Uterus (tissue), 2 donors: ENCODE measurements at regions not wholly inside any gene's neighbourhood (a gene's known extent, or its start where the extent isn't known, plus 50 kb on each side); places are given as distances from the start of the nearest gene placed in this dataset.

Experiments used
- POLR2A ChIP-seq, 2 donors: fragments of 450-650 bp; IDR thresholded peaks; one replicate each; pipeline ENCODE4 v1.6.1; 2016; ENCODE audit warnings: antibody characterized with exemption in 2 of 2, mild to moderate bottlenecking in 1 of 2, moderate library complexity in 1 of 2
- TF ChIP-seq, protein P1 (sequence below), 4 experiments: fragments of 200-600 bp in 2 of 4; fragments of 450-650 bp in 2 of 4; sonication (generic) in 2 of 4; IDR thresholded peaks; one replicate each; pipeline ENCODE4 v1.5.1; 2016 to 2019; ENCODE audit warnings: antibody characterized with exemption in 4 of 4, mild to moderate bottlenecking in 2 of 4, moderate library complexity in 1 of 4

DNA sequence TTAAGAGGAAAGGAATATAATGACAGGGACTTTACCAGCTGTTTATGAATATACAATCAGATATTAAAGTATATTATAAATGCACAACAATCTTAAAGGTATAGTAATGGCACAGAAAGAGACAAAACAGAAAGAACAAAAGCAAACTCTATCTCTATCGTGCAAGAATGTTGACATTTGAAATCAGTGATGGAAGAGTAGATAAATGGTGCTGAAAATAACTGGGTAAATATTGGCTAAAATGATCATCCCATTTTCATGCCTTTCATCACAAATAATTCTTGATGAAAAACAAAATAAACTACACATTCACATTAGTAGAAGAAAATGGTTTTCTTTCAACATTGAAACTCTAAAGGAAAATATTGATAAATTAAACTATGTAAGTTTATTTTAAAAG, 495.9 kb downstream of the IRS1 start:
- TF ChIP-seq POLR2A (IDR thresholded peaks at IDR 0.05) = no peak
- TF ChIP-seq, protein P1, sequence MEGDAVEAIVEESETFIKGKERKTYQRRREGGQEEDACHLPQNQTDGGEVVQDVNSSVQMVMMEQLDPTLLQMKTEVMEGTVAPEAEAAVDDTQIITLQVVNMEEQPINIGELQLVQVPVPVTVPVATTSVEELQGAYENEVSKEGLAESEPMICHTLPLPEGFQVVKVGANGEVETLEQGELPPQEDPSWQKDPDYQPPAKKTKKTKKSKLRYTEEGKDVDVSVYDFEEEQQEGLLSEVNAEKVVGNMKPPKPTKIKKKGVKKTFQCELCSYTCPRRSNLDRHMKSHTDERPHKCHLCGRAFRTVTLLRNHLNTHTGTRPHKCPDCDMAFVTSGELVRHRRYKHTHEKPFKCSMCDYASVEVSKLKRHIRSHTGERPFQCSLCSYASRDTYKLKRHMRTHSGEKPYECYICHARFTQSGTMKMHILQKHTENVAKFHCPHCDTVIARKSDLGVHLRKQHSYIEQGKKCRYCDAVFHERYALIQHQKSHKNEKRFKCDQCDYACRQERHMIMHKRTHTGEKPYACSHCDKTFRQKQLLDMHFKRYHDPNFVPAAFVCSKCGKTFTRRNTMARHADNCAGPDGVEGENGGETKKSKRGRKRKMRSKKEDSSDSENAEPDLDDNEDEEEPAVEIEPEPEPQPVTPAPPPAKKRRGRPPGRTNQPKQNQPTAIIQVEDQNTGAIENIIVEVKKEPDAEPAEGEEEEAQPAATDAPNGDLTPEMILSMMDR (IDR thresholded peaks at IDR 0.05) = no peak
